Astrocyte of the spinal cord (primary cell): ENCODE measurements at regions not wholly inside any gene's neighbourhood (a gene's known extent, or its start where the extent isn't known, plus 50 kb on each side); places are given as distances from the start of the nearest gene placed in this dataset.

ENCODE experiments used
- DNase-seq: peaks from one replicate; pipeline ENCODE4 v3.0.0; 2011; ENCODE audit warnings: low read depth, low spot score
- H3K4me3 ChIP-seq: 2 replicates; pipeline ENCODE4 v1.5.1; 2011; ENCODE audit warnings: low read depth, mild to moderate bottlenecking, low read length, moderate library complexity
- in situ Hi-C: cut with HindIII; loops from 2 replicates; pipeline ENCODE4 v1.10.0; 2017; ENCODE audit warnings: low sequenced_read_pairs
- TF ChIP-seq, protein P1 (sequence below): IDR thresholded peaks from 2 replicates; pipeline ENCODE4 v1.5.1; 2012; ENCODE audit warnings: low read depth, mild to moderate bottlenecking, low read length, inconsistent platforms

- DNase-seq: no peak
- in situ Hi-C loops: no loop called here
- TF ChIP-seq, protein P1, sequence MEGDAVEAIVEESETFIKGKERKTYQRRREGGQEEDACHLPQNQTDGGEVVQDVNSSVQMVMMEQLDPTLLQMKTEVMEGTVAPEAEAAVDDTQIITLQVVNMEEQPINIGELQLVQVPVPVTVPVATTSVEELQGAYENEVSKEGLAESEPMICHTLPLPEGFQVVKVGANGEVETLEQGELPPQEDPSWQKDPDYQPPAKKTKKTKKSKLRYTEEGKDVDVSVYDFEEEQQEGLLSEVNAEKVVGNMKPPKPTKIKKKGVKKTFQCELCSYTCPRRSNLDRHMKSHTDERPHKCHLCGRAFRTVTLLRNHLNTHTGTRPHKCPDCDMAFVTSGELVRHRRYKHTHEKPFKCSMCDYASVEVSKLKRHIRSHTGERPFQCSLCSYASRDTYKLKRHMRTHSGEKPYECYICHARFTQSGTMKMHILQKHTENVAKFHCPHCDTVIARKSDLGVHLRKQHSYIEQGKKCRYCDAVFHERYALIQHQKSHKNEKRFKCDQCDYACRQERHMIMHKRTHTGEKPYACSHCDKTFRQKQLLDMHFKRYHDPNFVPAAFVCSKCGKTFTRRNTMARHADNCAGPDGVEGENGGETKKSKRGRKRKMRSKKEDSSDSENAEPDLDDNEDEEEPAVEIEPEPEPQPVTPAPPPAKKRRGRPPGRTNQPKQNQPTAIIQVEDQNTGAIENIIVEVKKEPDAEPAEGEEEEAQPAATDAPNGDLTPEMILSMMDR: no peak
These were observed 592.7 kb downstream of the TNS3 start for GRCh38 chr7:46989247-46989646.

DNA sequence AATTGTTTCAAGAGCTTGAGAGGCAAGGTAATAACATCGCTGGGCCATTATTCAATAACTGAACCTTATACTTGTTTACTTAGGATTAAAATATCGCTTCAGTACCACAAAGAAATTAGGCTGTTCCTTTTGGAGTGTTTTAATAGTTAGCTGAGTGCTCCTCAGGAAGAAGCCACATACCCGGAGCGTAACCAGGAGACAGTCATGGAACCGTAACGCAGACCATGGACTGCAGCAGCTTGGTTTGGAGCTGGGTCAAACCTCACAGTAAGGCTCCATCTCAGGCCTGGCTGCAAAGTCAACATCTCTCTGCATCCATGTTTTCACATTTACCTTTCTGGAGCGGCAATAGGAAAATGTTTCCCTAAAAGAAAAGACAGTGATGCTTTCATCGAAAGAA is 599.0 kb downstream of the TNS3 start:
- H3K4me3 ChIP-seq: no peak overlapping the region
- in situ Hi-C loops: no loop called here
- peak; percentile 18 for DNase-seq
- TF ChIP-seq, protein P1: no peak

More at GRCh38 chr7:46989247-46989646, 592.7 kb downstream of the TNS3 start:
- no peak overlapping the region for H3K4me3 ChIP-seq

DNA sequence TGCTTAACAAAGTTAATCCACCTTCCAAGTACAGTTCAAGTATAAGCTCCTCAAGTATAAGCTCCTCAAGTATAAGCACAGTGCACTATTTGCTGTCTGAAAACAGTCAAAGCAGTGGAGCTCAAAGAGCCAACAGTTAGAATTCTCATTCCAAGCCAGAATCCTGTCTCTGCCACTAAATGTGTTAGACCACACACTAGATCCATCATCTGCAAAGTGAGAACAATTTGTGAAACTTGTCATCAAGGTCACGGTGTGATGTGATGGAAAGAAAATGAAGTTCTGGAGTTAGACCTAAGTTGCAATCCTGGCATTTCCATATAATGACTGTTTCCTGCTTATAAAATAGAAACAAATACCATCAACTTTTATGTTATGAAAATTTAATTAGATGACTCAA is 602.5 kb downstream of the TNS3 start:
- no peak for DNase-seq
- TF ChIP-seq, protein P1: no peak
- in situ Hi-C loops: no loop called here
- H3K4me3 ChIP-seq: no peak overlapping the region

DNA sequence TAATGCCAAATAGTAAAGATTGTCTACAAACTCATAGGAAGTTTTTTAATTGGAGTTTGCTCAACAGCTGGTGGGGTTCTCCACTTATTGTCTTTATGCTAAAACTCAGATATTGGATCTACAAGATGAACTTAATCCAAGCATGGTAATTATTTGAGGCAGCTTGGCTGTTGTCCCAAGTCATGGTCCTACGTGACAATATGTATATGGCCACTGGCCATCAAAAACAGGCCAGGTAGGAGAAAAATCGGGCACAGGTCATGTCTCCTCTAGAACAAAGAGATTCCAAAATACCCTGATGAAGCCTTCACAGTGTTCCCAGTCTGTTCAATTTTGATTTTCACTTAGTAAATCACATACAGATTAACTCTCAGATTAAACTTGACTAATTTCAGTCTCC is 606.4 kb downstream of the TNS3 start:
- in situ Hi-C loops: no loop called here
- DNase-seq: no peak
- no peak overlapping the region for H3K4me3 ChIP-seq
- TF ChIP-seq, protein P1: no peak

GRCh38 chr7:46972205-46972604 is 609.7 kb downstream of the TNS3 start:
- TF ChIP-seq, protein P1: no peak
- in situ Hi-C loops: no loop called here
- peak; percentile 80 for DNase-seq
- H3K4me3 ChIP-seq: no peak overlapping the region

- in situ Hi-C loops: no loop called here
- TF ChIP-seq, protein P1: no peak
- no peak for DNase-seq
- H3K4me3 ChIP-seq: no peak overlapping the region
These were observed 611.4 kb downstream of the TNS3 start for GRCh38 chr7:46970476-46970875.

DNA sequence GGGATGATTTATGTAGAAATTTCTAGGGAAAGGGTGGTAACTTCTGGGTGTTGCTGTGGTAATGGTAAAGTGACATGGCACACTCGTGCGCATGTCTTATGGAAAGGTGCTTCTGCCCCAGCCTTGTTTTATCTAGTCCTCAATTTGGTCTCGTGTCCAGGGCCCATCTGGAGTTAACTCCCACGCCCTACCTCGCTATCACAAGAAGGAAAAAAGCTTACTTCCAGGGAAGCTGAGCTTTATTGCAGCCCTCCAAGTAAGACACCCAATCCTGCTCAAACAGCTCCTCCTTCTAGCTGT is 611.8 kb downstream of the TNS3 start:
- TF ChIP-seq, protein P1: no peak
- no peak for DNase-seq
- in situ Hi-C loops: no loop called here
- no peak overlapping the region for H3K4me3 ChIP-seq
